ENCODE measurements at regions not wholly inside any gene's neighbourhood (a gene's known extent, or its start where the extent isn't known, plus 50 kb on each side); places are given as distances from the start of the nearest gene placed in this dataset.

DNA sequence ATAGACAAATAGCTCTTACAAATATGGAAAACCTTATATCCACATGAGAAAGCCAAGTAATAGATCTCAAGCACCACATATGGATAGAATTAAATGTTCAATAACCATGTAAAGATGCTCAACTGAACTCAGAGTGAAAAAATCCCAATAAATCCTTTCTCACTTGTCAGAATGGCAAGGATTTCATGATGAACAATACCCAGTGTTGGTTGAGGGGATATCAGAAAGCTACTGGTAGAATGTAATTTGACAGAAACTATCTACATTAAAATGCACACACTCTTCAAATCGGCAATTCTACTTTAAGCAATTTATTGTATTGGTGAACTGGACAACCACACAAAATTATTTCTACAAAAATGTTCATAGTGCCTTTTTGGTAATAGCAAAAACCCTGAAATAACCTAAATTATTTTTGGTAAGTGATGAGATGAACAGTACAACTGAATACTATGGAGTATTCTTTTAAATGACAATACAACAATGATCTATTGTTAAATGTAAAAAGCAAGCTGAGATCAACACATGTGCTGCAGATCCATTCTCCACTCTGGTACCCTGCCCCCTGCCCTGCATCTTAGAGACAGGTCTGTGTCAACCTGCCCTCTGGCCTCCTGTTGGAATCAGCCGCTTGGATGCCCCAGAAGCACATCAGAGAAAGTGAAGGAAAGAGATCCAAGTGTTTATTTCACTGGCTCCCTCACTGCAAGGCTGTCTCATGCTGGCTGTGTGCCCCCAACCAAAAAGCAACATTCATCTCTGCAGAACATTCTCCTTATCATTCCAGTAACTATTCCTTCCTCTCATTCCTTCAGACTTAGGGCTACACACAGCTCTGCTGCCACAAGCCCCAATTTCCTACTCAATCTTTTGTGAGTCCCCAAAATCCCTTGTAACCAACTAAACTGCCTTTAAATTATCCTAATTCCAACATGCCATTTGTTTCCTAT, 442.5 kb downstream of the LRATD1 start:
- Histone ChIP-seq H4K20me1 (ENCODE audit: insufficient read depth, low read length) (no peaks in the 10 kb centered on the region), H2AFZ (ENCODE audit: low read length) (no peak overlapping the region), H3K79me2 (ENCODE audit: insufficient read depth, low read length) (no peaks in the 10 kb centered on the region), H3K9me2 (ENCODE audit: low read depth, low read length) (no peaks in the 10 kb centered on the region), H3K4me2 (ENCODE audit: low read length) (no peak overlapping the region), H3K4me1 (ENCODE audit: insufficient read depth, low read length, severe bottlenecking) (no peaks in the 10 kb centered on the region), H3F3A (ENCODE audit: insufficient read depth, low read length) (no peaks in the 10 kb centered on the region), H3K27me3 (ENCODE audit: insufficient read depth, low read length) (no peaks in the 10 kb centered on the region), H3K36me3 (ENCODE audit: insufficient read depth, low read length) (no peaks in the 10 kb centered on the region), H3K4me3 (ENCODE audit: low read depth, low read length, poor library complexity, severe bottlenecking) (no peak overlapping the region), H3K27ac (ENCODE audit: low read depth, low read length, poor library complexity, severe bottlenecking) (no peak overlapping the region), H3K9me3 (ENCODE audit: low read length) (no peaks in the 10 kb centered on the region), H3K9ac (ENCODE audit: low read length) (no peak overlapping the region)
- no peak for TF ChIP-seq EZH2 (IDR thresholded peaks at IDR 0.05; ENCODE audit: borderline replicate concordance, low read length)
- TF ChIP-seq, protein P1, sequence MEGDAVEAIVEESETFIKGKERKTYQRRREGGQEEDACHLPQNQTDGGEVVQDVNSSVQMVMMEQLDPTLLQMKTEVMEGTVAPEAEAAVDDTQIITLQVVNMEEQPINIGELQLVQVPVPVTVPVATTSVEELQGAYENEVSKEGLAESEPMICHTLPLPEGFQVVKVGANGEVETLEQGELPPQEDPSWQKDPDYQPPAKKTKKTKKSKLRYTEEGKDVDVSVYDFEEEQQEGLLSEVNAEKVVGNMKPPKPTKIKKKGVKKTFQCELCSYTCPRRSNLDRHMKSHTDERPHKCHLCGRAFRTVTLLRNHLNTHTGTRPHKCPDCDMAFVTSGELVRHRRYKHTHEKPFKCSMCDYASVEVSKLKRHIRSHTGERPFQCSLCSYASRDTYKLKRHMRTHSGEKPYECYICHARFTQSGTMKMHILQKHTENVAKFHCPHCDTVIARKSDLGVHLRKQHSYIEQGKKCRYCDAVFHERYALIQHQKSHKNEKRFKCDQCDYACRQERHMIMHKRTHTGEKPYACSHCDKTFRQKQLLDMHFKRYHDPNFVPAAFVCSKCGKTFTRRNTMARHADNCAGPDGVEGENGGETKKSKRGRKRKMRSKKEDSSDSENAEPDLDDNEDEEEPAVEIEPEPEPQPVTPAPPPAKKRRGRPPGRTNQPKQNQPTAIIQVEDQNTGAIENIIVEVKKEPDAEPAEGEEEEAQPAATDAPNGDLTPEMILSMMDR (IDR thresholded peaks at IDR 0.05; ENCODE audit: low read length), result no peak

DNA sequence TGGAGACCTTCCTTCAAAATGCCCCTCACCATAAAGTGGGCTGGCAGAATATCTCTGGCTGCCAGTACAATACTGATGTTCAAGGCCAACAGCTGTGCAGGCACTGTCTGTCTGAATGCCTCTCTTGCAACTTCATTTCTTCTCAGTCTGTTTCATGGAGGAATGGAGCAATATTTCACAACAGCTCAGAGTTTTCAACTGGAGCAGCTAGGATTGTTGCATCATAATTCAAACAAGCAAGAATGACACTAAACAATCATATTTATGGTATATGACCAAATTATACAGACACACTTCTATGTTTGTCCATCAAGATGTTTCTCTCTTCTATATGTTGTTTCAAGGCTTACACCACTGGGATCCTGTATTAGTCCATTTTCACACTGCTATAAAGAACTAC, 444.2 kb downstream of the LRATD1 start:
- H3K4me2 ChIP-seq (ENCODE audit: low read length), result no peak overlapping the region
- H3K4me3 ChIP-seq (ENCODE audit: low read depth, low read length, poor library complexity, severe bottlenecking), result no peak overlapping the region
- TF ChIP-seq EZH2 (IDR thresholded peaks at IDR 0.05; ENCODE audit: borderline replicate concordance, low read length), result no peak
- TF ChIP-seq, protein P1 (IDR thresholded peaks at IDR 0.05; ENCODE audit: low read length), result no peak
- no peaks in the 10 kb centered on the region for H3K9me2 ChIP-seq (ENCODE audit: low read depth, low read length)
- H3K9ac ChIP-seq (ENCODE audit: low read length), result no peak overlapping the region
- H2AFZ ChIP-seq (ENCODE audit: low read length), result no peak overlapping the region
- no peaks in the 10 kb centered on the region for H3K79me2 ChIP-seq (ENCODE audit: insufficient read depth, low read length)
- no peaks in the 10 kb centered on the region for H3F3A ChIP-seq (ENCODE audit: insufficient read depth, low read length)
- no peaks in the 10 kb centered on the region for H3K4me1 ChIP-seq (ENCODE audit: insufficient read depth, low read length, severe bottlenecking)
- no peaks in the 10 kb centered on the region for H3K36me3 ChIP-seq (ENCODE audit: insufficient read depth, low read length)
- H3K27ac ChIP-seq (ENCODE audit: low read depth, low read length, poor library complexity, severe bottlenecking), result no peak overlapping the region
- no peaks in the 10 kb centered on the region for H3K9me3 ChIP-seq (ENCODE audit: low read length)
- no peaks in the 10 kb centered on the region for H4K20me1 ChIP-seq (ENCODE audit: insufficient read depth, low read length)
- no peaks in the 10 kb centered on the region for H3K27me3 ChIP-seq (ENCODE audit: insufficient read depth, low read length)

DNA sequence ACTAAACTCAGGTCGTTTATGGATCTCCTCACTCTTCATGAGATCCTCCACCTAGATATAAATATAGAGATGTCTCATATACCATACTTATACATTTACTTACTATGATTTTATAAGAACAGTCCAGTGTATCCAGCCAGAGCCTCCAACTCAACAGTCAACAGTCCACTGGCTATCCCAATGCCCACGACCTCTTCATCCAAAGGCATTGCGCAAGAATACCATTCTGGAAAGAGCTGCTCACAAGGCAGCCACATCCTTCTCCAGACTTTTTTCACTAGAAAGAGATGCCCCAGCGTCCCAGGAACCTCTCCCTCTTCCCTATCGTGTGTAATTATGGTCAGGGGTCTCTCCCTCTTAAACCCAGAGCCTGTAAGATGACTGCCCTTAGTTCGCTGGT, 448.8 kb downstream of the LRATD1 start:
- no peaks in the 10 kb centered on the region for H3K9me3 ChIP-seq (ENCODE audit: low read length)
- H3K27ac ChIP-seq (ENCODE audit: low read depth, low read length, poor library complexity, severe bottlenecking), result no peak overlapping the region
- H3K79me2 ChIP-seq (ENCODE audit: insufficient read depth, low read length), result no peaks in the 10 kb centered on the region
- no peaks in the 10 kb centered on the region for H3F3A ChIP-seq (ENCODE audit: insufficient read depth, low read length)
- H3K4me1 ChIP-seq (ENCODE audit: insufficient read depth, low read length, severe bottlenecking), result no peaks in the 10 kb centered on the region
- H3K9me2 ChIP-seq (ENCODE audit: low read depth, low read length), result no peaks in the 10 kb centered on the region
- no peak overlapping the region for H3K4me3 ChIP-seq (ENCODE audit: low read depth, low read length, poor library complexity, severe bottlenecking)
- H3K9ac ChIP-seq (ENCODE audit: low read length), result no peak overlapping the region
- no peak overlapping the region for H3K4me2 ChIP-seq (ENCODE audit: low read length)
- H3K27me3 ChIP-seq (ENCODE audit: insufficient read depth, low read length), result peaks cover 1% of the 10 kb centered on the region; the same call in 1 of the 2 replicates
- H2AFZ ChIP-seq (ENCODE audit: low read length), result no peak overlapping the region
- TF ChIP-seq, protein P1 (IDR thresholded peaks at IDR 0.05; ENCODE audit: low read length), result no peak
- no peak for TF ChIP-seq EZH2 (IDR thresholded peaks at IDR 0.05; ENCODE audit: borderline replicate concordance, low read length)
- no peaks in the 10 kb centered on the region for H3K36me3 ChIP-seq (ENCODE audit: insufficient read depth, low read length)
- H4K20me1 ChIP-seq (ENCODE audit: insufficient read depth, low read length), result no peaks in the 10 kb centered on the region

Measured in OCI-LY1 (cell line).